ENCODE measurements at regions not wholly inside any gene's neighbourhood (a gene's known extent, or its start where the extent isn't known, plus 50 kb on each side); places are given as distances from the start of the nearest gene placed in this dataset.

DNA sequence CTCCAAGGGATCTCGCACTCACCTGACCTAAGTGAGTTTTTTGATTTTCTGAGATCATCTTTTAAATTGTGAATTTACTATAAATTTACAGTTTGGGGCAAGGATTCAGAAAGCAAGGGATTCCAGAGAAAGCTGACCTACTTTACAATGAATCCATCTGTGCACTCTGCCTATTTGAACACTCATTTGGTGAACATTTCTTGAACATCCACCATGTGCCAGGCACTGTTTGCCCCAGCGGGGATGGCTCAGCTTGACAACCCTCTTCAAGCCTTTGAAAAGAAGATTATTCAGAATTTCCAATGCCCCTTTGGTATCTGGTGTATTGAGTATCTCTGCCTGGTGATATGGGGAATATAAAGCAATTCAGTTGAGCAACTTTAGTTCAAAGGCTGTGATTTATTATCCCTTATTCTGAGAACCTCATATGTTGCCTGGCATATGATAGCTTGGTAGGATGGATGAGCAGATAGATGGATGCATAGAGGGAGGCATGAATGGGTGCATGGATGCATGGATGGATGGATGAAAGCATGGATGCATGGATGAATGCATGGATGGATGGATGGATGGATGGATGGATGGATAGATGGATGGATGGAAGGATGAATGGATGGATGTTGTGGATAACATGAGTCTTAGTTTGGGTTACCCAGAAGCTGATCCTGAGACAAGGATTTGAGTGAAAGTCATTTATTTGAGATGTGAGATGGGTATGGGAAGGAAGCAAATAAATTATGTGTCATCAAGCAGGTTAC lies 149.7 kb upstream of the ZNF366 start:
- no peak for TF ChIP-seq POLR2A (IDR thresholded peaks at IDR 0.05)
- TF ChIP-seq, protein P1, sequence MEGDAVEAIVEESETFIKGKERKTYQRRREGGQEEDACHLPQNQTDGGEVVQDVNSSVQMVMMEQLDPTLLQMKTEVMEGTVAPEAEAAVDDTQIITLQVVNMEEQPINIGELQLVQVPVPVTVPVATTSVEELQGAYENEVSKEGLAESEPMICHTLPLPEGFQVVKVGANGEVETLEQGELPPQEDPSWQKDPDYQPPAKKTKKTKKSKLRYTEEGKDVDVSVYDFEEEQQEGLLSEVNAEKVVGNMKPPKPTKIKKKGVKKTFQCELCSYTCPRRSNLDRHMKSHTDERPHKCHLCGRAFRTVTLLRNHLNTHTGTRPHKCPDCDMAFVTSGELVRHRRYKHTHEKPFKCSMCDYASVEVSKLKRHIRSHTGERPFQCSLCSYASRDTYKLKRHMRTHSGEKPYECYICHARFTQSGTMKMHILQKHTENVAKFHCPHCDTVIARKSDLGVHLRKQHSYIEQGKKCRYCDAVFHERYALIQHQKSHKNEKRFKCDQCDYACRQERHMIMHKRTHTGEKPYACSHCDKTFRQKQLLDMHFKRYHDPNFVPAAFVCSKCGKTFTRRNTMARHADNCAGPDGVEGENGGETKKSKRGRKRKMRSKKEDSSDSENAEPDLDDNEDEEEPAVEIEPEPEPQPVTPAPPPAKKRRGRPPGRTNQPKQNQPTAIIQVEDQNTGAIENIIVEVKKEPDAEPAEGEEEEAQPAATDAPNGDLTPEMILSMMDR (IDR thresholded peaks at IDR 0.05) = no peak

All from Peyer's patch (tissue), 4 donors.